ENCODE measurements at regions not wholly inside any gene's neighbourhood (a gene's known extent, or its start where the extent isn't known, plus 50 kb on each side); places are given as distances from the start of the nearest gene placed in this dataset.

- Histone ChIP-seq H3K36me3 (ENCODE audit: control insufficient read depth in 2 of 3, insufficient read depth in 3 of 3, low read length in 3 of 3) (no peaks in the 10 kb centered on the region), H3K9ac (ENCODE audit: low read length in 3 of 3) (no peak overlapping the region), H3K27me3 (ENCODE audit: control insufficient read depth, insufficient read depth, low read length) (no peaks in the 10 kb centered on the region), H3K4me3 (ENCODE audit: low read length in 3 of 3) (no peak overlapping the region), H3K4me1 (ENCODE audit: control insufficient read depth in 2 of 3, insufficient read depth in 2 of 3, low read depth in 1 of 3, low read length in 3 of 3) (no peaks in the 10 kb centered on the region), H3K27ac (ENCODE audit: low read depth in 2 of 2, low read length in 2 of 2) (no peak overlapping the region), H3K9me3 (ENCODE audit: control insufficient read depth in 2 of 3, insufficient read depth in 1 of 3, low read length in 3 of 3) (no peaks in the 10 kb centered on the region)
- intact Hi-C loops (cut with DNase I): no loop called here
- no peak for DNase-seq
- TF ChIP-seq CTCF (IDR thresholded peaks at IDR 0.05; ENCODE audit: borderline replicate concordance, extremely low read depth, insufficient read depth): no peak
- FAIRE-seq: no peak
Measured at GRCh38 chr9:86662890-86663468, 284.3 kb downstream of the GAS1 start.

GRCh38 chr9:86660146-86660943 lies 287.0 kb downstream of the GAS1 start:
- Histone ChIP-seq H3K36me3 (ENCODE audit: control insufficient read depth in 2 of 3, insufficient read depth in 3 of 3, low read length in 3 of 3) (no peaks in the 10 kb centered on the region), H3K9me3 (ENCODE audit: control insufficient read depth in 2 of 3, insufficient read depth in 1 of 3, low read length in 3 of 3) (no peaks in the 10 kb centered on the region), H3K27me3 (ENCODE audit: control insufficient read depth, insufficient read depth, low read length) (no peaks in the 10 kb centered on the region), H3K27ac (ENCODE audit: low read depth in 2 of 2, low read length in 2 of 2) (no peak overlapping the region), H3K4me3 (ENCODE audit: low read length in 3 of 3) (no peak overlapping the region), H3K4me1 (ENCODE audit: control insufficient read depth in 2 of 3, insufficient read depth in 2 of 3, low read depth in 1 of 3, low read length in 3 of 3) (no peaks in the 10 kb centered on the region), H3K9ac (ENCODE audit: low read length in 3 of 3) (no peak overlapping the region)
- intact Hi-C loops (cut with DNase I): no loop called here
- DNase-seq (no peak), FAIRE-seq (no peak)
- TF ChIP-seq CTCF (IDR thresholded peaks at IDR 0.05; ENCODE audit: borderline replicate concordance, extremely low read depth, insufficient read depth): no peak

GRCh38 chr9:86659413-86660046 lies 287.8 kb downstream of the GAS1 start:
- no peak for TF ChIP-seq CTCF (IDR thresholded peaks at IDR 0.05; ENCODE audit: borderline replicate concordance, extremely low read depth, insufficient read depth)
- Histone ChIP-seq H3K27ac (ENCODE audit: low read depth in 2 of 2, low read length in 2 of 2) (no peak overlapping the region), H3K27me3 (ENCODE audit: control insufficient read depth, insufficient read depth, low read length) (no peaks in the 10 kb centered on the region), H3K4me1 (ENCODE audit: control insufficient read depth in 2 of 3, insufficient read depth in 2 of 3, low read depth in 1 of 3, low read length in 3 of 3) (no peaks in the 10 kb centered on the region), H3K9ac (ENCODE audit: low read length in 3 of 3) (no peak overlapping the region), H3K9me3 (ENCODE audit: control insufficient read depth in 2 of 3, insufficient read depth in 1 of 3, low read length in 3 of 3) (no peaks in the 10 kb centered on the region), H3K4me3 (ENCODE audit: low read length in 3 of 3) (no peak overlapping the region), H3K36me3 (ENCODE audit: control insufficient read depth in 2 of 3, insufficient read depth in 3 of 3, low read length in 3 of 3) (no peaks in the 10 kb centered on the region)
- DNase-seq (no peak), FAIRE-seq (no peak)
- intact Hi-C loops (cut with DNase I): no loop called here
